Activated naive CD4-positive, alpha-beta T cell treated with anti-CD3 and anti-CD28 coated beads, Interleukin-2, amount 50 U/mL, for 24 hours (primary cell): ENCODE measurements at regions not wholly inside any gene's neighbourhood (a gene's known extent, or its start where the extent isn't known, plus 50 kb on each side); places are given as distances from the start of the nearest gene placed in this dataset.
"Not testable (repeated sequence)": the region's sequence is repeated elsewhere in the genome, so short reads cannot be mapped to it uniquely, and the experiment has no call there.

Experiments
- H3K27ac Mint-ChIP-seq: one replicate; pipeline ENCODE4 v1.8.0; 2021; ENCODE audit warnings: mild to moderate bottlenecking, mixed read lengths
- H3K27me3 Mint-ChIP-seq: one replicate; pipeline ENCODE4 v1.8.0; 2021; ENCODE audit warnings: mixed read lengths
- H3K36me3 Mint-ChIP-seq: one replicate; pipeline ENCODE4 v1.8.0; 2021; ENCODE audit warnings: mixed read lengths
- H3K4me1 Mint-ChIP-seq: one replicate; pipeline ENCODE4 v1.8.0; 2021; ENCODE audit warnings: mixed read lengths
- H3K4me3 Mint-ChIP-seq: one replicate; pipeline ENCODE4 v1.8.0; 2021; ENCODE audit warnings: mild to moderate bottlenecking, mixed read lengths
- H3K9me3 Mint-ChIP-seq: one replicate; pipeline ENCODE4 v1.8.0; 2021; ENCODE audit warnings: mixed read lengths

GRCh38 chr7:156509216-156509615 lies 131.4 kb upstream of the RNF32 start:
- Mint-ChIP-seq H3K27ac (no peak overlapping the region), H3K36me3 (peaks cover 8% of the 10 kb centered on the region), H3K9me3 (peaks cover 36% of the 10 kb centered on the region), H3K27me3 (peaks cover 6% of the 10 kb centered on the region), H3K4me3 (no peak overlapping the region), H3K4me1 (no peaks in the 10 kb centered on the region)

- Mint-ChIP-seq H3K36me3 (peaks cover 5% of the 10 kb centered on the region), H3K27ac (no peak overlapping the region), H3K9me3 (peaks cover 12% of the 10 kb centered on the region), H3K4me3 (no peak overlapping the region), H3K27me3 (peaks cover 5% of the 10 kb centered on the region), H3K4me1 (no peaks in the 10 kb centered on the region)
Measured at GRCh38 chr7:156505876-156506275, 134.7 kb upstream of the RNF32 start.

DNA sequence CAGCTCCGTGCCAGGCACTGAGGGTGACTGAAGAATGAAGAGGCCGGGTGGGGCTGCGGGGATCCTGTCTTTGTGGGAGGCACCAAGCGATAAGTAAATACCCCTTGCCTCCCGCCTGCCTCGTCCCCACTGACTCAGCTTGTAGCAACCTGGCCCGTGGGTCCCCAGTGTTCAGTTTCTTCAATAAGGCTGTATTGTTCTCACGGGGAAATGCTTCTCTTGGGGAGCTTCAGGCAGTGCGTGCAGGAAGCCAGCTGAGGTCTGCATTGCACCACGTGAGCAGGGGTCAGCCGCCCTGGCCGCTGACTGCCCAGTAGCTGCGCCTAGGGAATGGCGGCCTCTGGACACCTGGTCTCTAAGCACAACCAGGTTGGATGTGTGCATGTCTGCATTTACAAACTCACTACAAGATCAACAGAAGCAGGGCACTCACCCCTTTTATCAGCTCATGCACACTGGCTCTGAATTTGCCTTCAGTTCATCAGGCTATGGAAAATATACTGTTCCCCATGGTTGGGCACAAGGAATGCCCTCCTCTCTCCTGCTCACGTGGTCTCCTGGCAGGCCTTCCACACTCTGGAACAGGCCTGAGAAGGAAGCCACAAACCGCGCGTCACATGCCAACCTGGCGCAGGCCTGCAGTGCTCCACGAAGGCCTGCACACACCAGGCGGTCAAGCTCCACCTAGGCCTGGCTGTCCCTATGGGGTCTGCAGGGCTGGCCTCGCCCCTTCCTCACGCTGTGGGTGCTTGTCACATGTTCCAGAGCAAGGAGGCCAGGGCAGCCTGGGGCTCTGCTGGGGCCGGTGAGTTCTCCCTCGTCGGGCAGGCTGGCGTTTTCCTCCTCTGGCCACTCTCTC lies 135.7 kb upstream of the RNF32 start:
- peaks cover 4% of the 10 kb centered on the region for H3K36me3 Mint-ChIP-seq
- H3K4me3 Mint-ChIP-seq = no peak overlapping the region
- H3K27ac Mint-ChIP-seq = no peak overlapping the region
- H3K27me3 Mint-ChIP-seq = peaks cover 5% of the 10 kb centered on the region
- peaks cover 10% of the 10 kb centered on the region for H3K9me3 Mint-ChIP-seq
- no peaks in the 10 kb centered on the region for H3K4me1 Mint-ChIP-seq

DNA sequence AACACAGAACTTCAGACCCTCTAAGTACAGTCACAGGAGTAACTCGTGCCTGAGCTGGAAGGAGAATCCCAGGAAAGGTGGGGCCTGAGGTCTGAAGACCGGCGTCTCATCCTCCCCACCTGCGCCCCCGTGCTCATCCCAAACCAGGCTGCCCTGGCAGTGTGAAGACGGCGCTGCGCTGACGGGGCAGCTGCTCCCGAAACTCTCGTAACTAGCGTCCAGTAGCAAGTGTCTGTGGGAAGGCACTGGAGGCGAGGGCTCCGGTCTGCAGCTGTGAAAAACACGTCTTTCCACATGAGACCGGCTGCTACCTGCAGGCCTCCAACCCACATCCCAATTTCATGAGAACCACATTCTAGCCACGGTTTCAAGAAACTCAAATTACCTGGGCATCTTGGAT lies 136.6 kb upstream of the RNF32 start:
- peaks cover 5% of the 10 kb centered on the region for H3K27me3 Mint-ChIP-seq
- no peaks in the 10 kb centered on the region for H3K4me1 Mint-ChIP-seq
- no peak overlapping the region for H3K27ac Mint-ChIP-seq
- peaks cover 5% of the 10 kb centered on the region for H3K9me3 Mint-ChIP-seq
- H3K36me3 Mint-ChIP-seq = peaks cover 4% of the 10 kb centered on the region
- H3K4me3 Mint-ChIP-seq = no peak overlapping the region

- Mint-ChIP-seq H3K4me1 (no peaks in the 10 kb centered on the region), H3K27ac (no peak overlapping the region), H3K36me3 (peaks cover 3% of the 10 kb centered on the region)
Measured at GRCh38 chr7:156503196-156503595, 137.4 kb upstream of the RNF32 start.

DNA sequence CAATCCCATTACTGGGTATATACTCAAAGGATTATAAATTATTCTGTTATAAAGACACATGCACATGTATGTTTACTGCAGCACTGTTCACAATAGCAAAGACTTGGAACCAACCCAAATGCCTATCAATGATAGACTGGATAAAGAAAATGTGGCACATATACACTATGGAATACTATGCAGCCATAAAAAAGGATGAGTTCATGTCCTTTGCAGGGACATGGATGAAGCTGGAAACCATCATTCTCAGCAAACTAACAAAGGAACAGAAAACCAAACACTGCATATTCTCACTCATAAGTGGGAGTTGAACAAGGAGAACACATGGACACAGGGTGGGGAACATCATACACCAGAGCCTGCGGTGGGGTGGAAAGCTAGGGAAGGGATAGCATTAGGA lies 138.8 kb upstream of the RNF32 start:
- H3K4me1 Mint-ChIP-seq, H3K9me3 Mint-ChIP-seq, H3K27ac Mint-ChIP-seq, H3K36me3 Mint-ChIP-seq, H3K4me3 Mint-ChIP-seq, H3K27me3 Mint-ChIP-seq: not testable (repeated sequence)

More at GRCh38 chr7:156503196-156503595, 137.4 kb upstream of the RNF32 start:
- H3K4me3 Mint-ChIP-seq = no peak overlapping the region
- H3K9me3 Mint-ChIP-seq = peaks cover 2% of the 10 kb centered on the region
- H3K27me3 Mint-ChIP-seq = peaks cover 2% of the 10 kb centered on the region

DNA sequence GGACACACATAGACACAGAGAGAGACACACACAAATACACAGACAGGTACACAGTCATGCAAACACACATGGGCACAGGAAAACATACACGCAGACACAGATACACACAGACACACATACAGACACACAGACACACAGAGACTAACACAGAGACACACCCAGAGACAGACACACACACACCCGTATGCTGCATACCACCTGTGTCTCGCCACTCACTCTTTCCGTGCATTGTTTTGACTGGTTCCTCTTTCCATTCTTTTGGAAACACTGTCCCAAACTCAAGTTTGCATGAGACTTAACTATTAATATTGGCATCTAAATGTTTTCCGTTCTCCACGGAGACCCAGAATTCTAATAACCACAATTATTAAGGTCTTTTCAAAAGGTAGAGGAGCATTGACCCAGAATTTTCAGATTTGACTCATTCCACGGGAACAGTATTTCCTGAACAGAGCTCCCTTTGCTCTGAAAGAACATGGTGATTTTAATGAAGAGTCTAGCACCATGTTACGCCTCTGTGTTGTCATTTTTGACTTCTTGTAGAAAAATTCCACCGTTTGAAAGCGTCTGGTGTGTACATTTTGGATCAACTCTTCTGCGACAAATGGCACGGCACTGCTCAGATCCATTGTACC lies 141.2 kb upstream of the RNF32 start:
- Mint-ChIP-seq H3K9me3 (no peaks in the 10 kb centered on the region), H3K4me3 (no peak overlapping the region), H3K27me3 (no peaks in the 10 kb centered on the region), H3K4me1 (no peaks in the 10 kb centered on the region), H3K36me3 (no peaks in the 10 kb centered on the region), H3K27ac (no peak overlapping the region)

- Mint-ChIP-seq H3K4me1 (no peaks in the 10 kb centered on the region), H3K4me3 (no peak overlapping the region), H3K27ac (no peak overlapping the region), H3K9me3 (no peaks in the 10 kb centered on the region), H3K27me3 (no peaks in the 10 kb centered on the region), H3K36me3 (no peaks in the 10 kb centered on the region)
Measured at GRCh38 chr7:156497776-156498509, 142.6 kb upstream of the RNF32 start.

DNA sequence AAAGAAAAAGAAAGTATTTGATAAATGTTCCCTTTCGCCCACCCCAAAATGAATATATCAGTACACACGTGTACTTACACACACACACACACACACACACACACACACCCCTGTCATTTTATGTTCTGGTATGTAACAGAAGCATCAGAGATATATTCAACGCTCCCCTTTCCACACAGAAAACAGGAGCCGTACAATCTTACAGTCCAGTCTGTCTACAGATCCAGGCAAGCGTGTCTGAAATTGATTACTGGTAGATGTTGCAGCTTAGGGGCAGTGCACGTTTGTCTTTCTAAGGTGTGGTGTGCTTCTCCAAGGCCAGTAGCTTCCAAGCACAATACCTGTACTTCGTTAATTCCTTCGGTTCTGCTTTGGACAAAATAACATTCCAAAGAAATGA lies 143.7 kb upstream of the RNF32 start:
- no peak overlapping the region for H3K4me3 Mint-ChIP-seq
- no peak overlapping the region for H3K27ac Mint-ChIP-seq
- H3K27me3 Mint-ChIP-seq = no peaks in the 10 kb centered on the region
- no peaks in the 10 kb centered on the region for H3K36me3 Mint-ChIP-seq
- H3K9me3 Mint-ChIP-seq = no peaks in the 10 kb centered on the region
- H3K4me1 Mint-ChIP-seq = no peaks in the 10 kb centered on the region

DNA sequence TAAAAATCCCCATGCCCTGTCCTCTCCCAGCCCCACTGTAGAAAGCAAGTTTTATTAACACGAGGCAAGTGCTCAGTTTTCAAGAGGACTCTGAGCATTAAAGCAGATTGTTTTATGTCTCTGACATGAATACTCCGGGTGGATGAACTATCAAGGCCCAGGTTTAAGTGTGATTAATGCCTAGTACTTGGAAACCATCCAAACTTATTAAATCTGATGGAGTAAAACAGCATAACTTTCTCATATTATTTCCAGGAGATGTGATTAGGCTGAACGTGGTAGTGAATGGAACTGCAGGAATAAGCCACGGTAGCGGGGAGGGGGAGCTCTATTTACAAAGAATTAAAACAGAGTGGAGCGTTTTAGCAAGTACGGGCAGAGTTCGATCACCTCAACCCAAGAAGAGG lies 144.2 kb upstream of the RNF32 start:
- no peaks in the 10 kb centered on the region for H3K27me3 Mint-ChIP-seq
- H3K4me3 Mint-ChIP-seq = no peak overlapping the region
- H3K27ac Mint-ChIP-seq = no peak overlapping the region
- H3K36me3 Mint-ChIP-seq = no peaks in the 10 kb centered on the region
- no peaks in the 10 kb centered on the region for H3K4me1 Mint-ChIP-seq
- H3K9me3 Mint-ChIP-seq = no peaks in the 10 kb centered on the region

- Mint-ChIP-seq H3K36me3 (no peaks in the 10 kb centered on the region), H3K9me3 (no peaks in the 10 kb centered on the region), H3K4me3 (no peak overlapping the region), H3K4me1 (no peaks in the 10 kb centered on the region), H3K27ac (no peak overlapping the region), H3K27me3 (no peaks in the 10 kb centered on the region)
Measured at GRCh38 chr7:156494960-156495359, 145.6 kb upstream of the RNF32 start.

DNA sequence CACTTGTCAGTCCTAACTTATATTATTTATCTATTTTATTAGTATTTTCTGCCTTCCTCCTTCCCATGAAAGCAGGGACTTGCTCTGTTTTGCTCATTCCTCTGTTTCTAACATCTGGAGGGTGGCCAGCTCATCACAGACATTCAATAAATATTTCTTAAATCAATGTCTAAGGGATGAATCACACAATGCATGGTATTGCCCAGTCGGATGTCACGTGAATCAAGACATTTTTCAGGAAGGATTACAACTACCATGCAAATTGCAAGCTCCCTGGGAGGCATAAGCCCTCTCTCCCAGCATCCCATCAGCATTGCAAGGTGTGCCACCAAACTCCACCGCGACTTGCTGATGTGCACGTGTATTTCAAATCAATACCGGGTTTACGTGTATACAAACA lies 146.6 kb upstream of the RNF32 start:
- no peaks in the 10 kb centered on the region for H3K36me3 Mint-ChIP-seq
- H3K27me3 Mint-ChIP-seq = no peaks in the 10 kb centered on the region
- no peak overlapping the region for H3K4me3 Mint-ChIP-seq

DNA sequence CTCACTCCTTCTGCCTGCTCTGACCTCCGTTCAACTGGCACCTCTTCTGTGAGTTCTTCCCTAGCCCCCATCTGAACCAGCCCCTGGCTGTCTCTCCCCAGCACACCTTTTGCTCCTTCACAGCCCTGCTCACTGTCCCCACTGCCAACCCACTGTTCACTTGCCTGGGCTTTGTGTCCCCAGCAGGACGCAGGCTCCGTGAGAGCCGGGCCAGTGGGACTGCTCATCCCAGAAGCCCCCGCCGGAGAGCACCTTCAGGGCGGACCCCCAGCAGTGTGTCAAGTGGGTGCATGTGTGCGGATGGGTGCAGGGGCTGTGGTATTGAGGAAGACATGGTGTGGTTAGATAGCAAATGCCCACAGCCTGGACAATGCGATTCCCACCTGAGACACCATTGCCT lies 148.4 kb upstream of the RNF32 start:
- H3K4me1 Mint-ChIP-seq = no peaks in the 10 kb centered on the region
- no peaks in the 10 kb centered on the region for H3K36me3 Mint-ChIP-seq
- H3K4me3 Mint-ChIP-seq = no peak overlapping the region
- H3K9me3 Mint-ChIP-seq = no peaks in the 10 kb centered on the region
- no peak overlapping the region for H3K27ac Mint-ChIP-seq
- H3K27me3 Mint-ChIP-seq = no peaks in the 10 kb centered on the region

More for the DNA sequence above, 146.6 kb upstream of the RNF32 start:
- no peak overlapping the region for H3K27ac Mint-ChIP-seq
- H3K9me3 Mint-ChIP-seq = no peaks in the 10 kb centered on the region
- no peaks in the 10 kb centered on the region for H3K4me1 Mint-ChIP-seq

- H3K27me3 Mint-ChIP-seq = no peaks in the 10 kb centered on the region
Measured at GRCh38 chr7:156491435-156491834, 149.1 kb upstream of the RNF32 start.

DNA sequence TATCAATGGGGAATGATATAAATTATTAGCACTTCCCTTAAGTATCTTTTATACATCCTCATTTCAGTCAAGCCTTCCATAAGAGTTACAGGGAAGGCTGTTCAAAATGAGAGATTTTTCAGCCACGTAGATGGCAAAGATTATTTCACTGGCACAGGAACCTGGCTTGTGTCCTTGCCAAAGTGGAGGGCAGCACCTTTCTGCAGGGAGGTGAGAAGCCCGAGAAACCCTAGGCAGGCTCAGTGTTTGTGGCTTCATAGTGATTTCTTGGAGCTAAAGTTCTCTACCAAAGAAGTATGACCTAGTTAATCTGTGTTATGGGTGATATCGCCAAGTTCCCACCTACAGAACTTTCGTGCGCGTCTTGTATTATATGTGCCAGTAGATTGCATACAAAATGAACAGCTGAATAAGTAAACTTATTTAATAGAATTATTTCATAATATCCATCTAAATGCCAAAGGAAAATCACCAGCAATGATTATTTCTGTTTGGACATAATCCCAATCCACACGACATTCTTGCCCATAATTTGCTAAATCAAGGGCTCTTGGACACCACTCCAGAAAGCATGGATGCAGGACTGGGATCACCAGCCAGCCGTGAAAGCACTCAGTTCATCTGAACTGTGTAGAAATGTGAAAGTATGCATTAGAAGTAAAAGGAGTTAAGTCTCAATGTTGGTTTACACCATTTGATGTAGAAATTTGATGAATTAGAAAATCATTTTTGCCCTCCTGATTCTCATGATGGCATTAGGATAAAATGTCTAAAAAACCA lies 150.4 kb upstream of the RNF32 start:
- Mint-ChIP-seq H3K4me3 (no peak overlapping the region), H3K9me3 (no peaks in the 10 kb centered on the region), H3K27me3 (no peaks in the 10 kb centered on the region), H3K27ac (no peak overlapping the region), H3K36me3 (no peaks in the 10 kb centered on the region), H3K4me1 (no peaks in the 10 kb centered on the region)

More at GRCh38 chr7:156491435-156491834, 149.1 kb upstream of the RNF32 start:
- Mint-ChIP-seq H3K36me3 (no peaks in the 10 kb centered on the region), H3K27ac (no peak overlapping the region), H3K9me3 (no peaks in the 10 kb centered on the region), H3K4me3 (no peak overlapping the region), H3K4me1 (no peaks in the 10 kb centered on the region)
